ENCODE measurements at regions not wholly inside any gene's neighbourhood (a gene's known extent, or its start where the extent isn't known, plus 50 kb on each side); places are given as distances from the start of the nearest gene placed in this dataset.

GRCh38 chr13:75202981-75203380 lies 279.0 kb downstream of the TBC1D4 start:
- Histone ChIP-seq H3K27me3 (no peaks in the 10 kb centered on the region), H3K4me1 (no peaks in the 10 kb centered on the region), H3K36me3 (no peaks in the 10 kb centered on the region), H3K4me3 (no peak overlapping the region), H3K27ac (no peak overlapping the region), H3K9me3 (no peaks in the 10 kb centered on the region)
- DNase-seq (no peak), ATAC-seq (no peak)
- 71% methylated on average over 2 of the region's 3 CpGs for WGBS (ENCODE audit: insufficient coverage, low coverage, low lambda C conversion rate, missing lambda C conversion rate)
- TF ChIP-seq CTCF (IDR thresholded peaks at IDR 0.05) = no peak
- TF ChIP-seq POLR2A (IDR thresholded peaks at IDR 0.05) = no peak
- intact Hi-C loops (cut with DNase I) = no loop called here

- DNase-seq (no peak), ATAC-seq (no peak)
- H3K36me3 ChIP-seq = no peaks in the 10 kb centered on the region
- H3K4me1 ChIP-seq = no peaks in the 10 kb centered on the region
- H3K4me3 ChIP-seq = no peak overlapping the region
- no peak overlapping the region for H3K27ac ChIP-seq
- TF ChIP-seq CTCF (IDR thresholded peaks at IDR 0.05) = no peak
- TF ChIP-seq POLR2A (IDR thresholded peaks at IDR 0.05) = no peak
- no peaks in the 10 kb centered on the region for H3K9me3 ChIP-seq
- WGBS (ENCODE audit: insufficient coverage, low coverage, low lambda C conversion rate, missing lambda C conversion rate) = 18% methylated on average over 4 of the region's 4 CpGs
- intact Hi-C loops (cut with DNase I) = no loop called here
- H3K27me3 ChIP-seq = no peaks in the 10 kb centered on the region
These were observed 284.2 kb downstream of the TBC1D4 start for GRCh38 chr13:75197803-75198202.

DNA sequence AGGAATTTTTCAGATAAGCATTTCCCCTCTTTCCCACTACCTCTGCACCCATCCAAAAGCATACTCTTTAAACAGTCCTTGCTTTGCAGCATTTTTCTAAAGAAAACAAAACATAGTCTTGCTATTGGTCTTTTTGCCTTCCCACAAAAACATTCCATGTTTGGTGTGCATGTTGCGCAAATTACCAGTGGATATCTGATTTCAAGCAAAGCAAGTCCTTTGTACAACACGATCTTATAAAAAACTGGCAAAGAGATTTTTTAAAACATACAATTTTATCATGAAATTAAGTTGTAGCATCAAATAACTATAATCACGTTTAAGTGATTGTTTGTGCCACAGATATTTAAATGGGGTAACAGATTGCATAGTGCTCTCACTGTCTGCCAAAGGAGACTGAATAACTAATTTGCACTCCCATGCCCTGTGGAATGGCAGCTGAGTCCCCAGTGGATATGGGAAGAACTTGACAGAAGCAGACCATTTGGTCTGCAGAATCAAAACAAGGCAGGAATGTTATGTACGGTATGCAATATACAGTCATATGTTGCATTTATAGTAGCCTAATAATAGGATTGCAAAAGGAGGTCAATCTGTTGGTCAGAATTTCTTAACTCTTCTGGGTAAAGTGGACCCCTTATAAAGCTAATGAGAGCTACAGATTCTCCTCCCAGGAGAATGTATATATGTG lies 285.7 kb downstream of the TBC1D4 start:
- Histone ChIP-seq H3K9me3 (no peaks in the 10 kb centered on the region), H3K4me3 (no peak overlapping the region), H3K27me3 (no peaks in the 10 kb centered on the region), H3K36me3 (no peaks in the 10 kb centered on the region), H3K27ac (no peak overlapping the region), H3K4me1 (no peaks in the 10 kb centered on the region)
- whole genome bisulfite sequencing (ENCODE audit: insufficient coverage, low coverage, low lambda C conversion rate, missing lambda C conversion rate) = 52% methylated on average over 4 of the region's 4 CpGs
- intact Hi-C loops (cut with DNase I) = no loop called here
- TF ChIP-seq POLR2A (IDR thresholded peaks at IDR 0.05) (no peak), CTCF (IDR thresholded peaks at IDR 0.05) (no peak)
- no peak for DNase-seq
- no peak for ATAC-seq

DNA sequence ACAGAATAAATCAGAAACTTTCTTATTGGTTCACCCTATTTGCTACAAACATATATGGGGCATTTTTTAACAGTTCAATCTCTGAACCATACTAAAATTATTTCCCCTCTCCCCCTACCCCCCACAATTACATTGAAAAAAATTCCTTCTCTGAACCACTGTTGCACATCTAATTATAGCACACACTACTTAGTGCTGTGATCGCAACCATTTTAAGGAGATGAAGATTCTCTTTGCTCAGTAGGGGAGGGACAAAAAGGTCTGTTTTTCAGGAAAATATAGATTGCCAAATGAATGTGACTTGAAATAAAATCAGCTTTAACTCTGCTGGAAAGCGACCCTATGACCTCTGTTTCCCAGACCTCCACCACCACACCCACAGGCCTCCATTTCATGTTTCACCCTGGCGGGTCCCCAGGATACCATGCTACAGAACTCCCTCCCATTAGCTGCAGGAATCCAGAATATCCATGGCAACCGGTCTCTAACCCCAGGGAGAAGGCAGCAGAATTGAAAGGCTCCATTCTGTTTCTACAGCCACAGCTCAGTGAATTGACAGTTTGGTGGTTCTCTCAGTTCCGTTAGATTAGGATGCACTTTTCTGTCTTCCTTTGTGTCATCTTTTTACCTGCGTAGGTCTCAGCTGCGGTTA lies 286.3 kb downstream of the TBC1D4 start:
- DNase-seq (no peak), ATAC-seq (no peak)
- WGBS (ENCODE audit: insufficient coverage, low coverage, low lambda C conversion rate, missing lambda C conversion rate) = 56% methylated on average over 6 of the region's 7 CpGs
- intact Hi-C loops (cut with DNase I) = no loop called here
- H3K4me3 ChIP-seq = no peak overlapping the region
- H3K9me3 ChIP-seq = no peaks in the 10 kb centered on the region
- no peak overlapping the region for H3K27ac ChIP-seq
- TF ChIP-seq CTCF (IDR thresholded peaks at IDR 0.05) (no peak), POLR2A (IDR thresholded peaks at IDR 0.05) (no peak)
- H3K27me3 ChIP-seq = no peaks in the 10 kb centered on the region
- H3K4me1 ChIP-seq = no peaks in the 10 kb centered on the region
- no peaks in the 10 kb centered on the region for H3K36me3 ChIP-seq
